ENCODE measurements at regions not wholly inside any gene's neighbourhood (a gene's known extent, or its start where the extent isn't known, plus 50 kb on each side); places are given as distances from the start of the nearest gene placed in this dataset.

DNA sequence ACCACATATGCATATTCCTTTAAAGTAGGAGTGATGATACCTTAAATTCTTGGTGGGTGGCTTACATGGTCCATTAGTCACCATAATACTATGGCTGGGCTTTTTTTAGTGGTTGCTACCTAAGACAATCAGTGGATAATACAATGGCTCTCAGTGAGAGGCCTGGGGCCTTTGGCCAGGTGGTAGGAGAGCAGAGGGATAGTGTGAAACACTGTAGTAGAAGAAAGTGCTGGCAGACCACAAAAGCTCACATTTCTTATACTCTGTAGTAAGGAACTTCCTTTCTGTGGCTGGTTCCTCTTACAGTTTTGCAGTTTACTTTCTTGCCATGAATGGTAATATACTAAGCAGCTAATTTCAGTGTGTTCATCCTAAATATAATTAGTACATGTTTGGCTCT is 583.5 kb downstream of the XIRP2 start:
- no peak for TF ChIP-seq EZH2 (optimal IDR thresholded peaks at IDR 0.05; ENCODE audit: low read depth, low read length)
- no peak for TF ChIP-seq CTCF (IDR thresholded peaks at IDR 0.05; ENCODE audit: low read length)
- TF ChIP-seq EZH2phosphoT487 (IDR thresholded peaks at IDR 0.05; ENCODE audit: low read length) = 0 out of 2 replicates have a peak, but pooled peaks have one; percentile 44

All from MM.1S (cell line).